Bone marrow (tissue), 2 donors: ENCODE measurements at regions not wholly inside any gene's neighbourhood (a gene's known extent, or its start where the extent isn't known, plus 50 kb on each side); places are given as distances from the start of the nearest gene placed in this dataset.
"Not testable (repeated sequence)": the region's sequence is repeated elsewhere in the genome, so short reads cannot be mapped to it uniquely, and the experiment has no call there.

Experiments
- DNase-seq, 2 donors: peaks; one replicate each; lab custom pipeline; 2025; lab: John Stamatoyannopoulos, UW

GRCh38 chr3:162398554-162398953 is 901.9 kb downstream of the OTOL1 start:
- no peak for DNase-seq

GRCh38 chr3:162400697-162401096 is 904.1 kb downstream of the OTOL1 start:
- DNase-seq = no peak

- DNase-seq = not testable (repeated sequence)
Observed at GRCh38 chr3:162411556-162411955, 914.9 kb downstream of the OTOL1 start.

- DNase-seq = no peak
Observed at GRCh38 chr3:162421721-162422120, 925.1 kb downstream of the OTOL1 start.

GRCh38 chr3:162428192-162428591 is 931.6 kb downstream of the OTOL1 start:
- no peak for DNase-seq

- no peak for DNase-seq
Observed at GRCh38 chr3:162435750-162436149, 939.1 kb downstream of the OTOL1 start.

- DNase-seq = no peak
Observed at GRCh38 chr3:162436826-162437225, 940.2 kb downstream of the OTOL1 start.

GRCh38 chr3:162437480-162437879 is 940.9 kb downstream of the OTOL1 start:
- DNase-seq = no peak

- DNase-seq = no peak
Observed at GRCh38 chr3:162441716-162442115, 945.1 kb downstream of the OTOL1 start.

- DNase-seq = no peak
Observed at GRCh38 chr3:162443376-162443775, 946.8 kb downstream of the OTOL1 start.

- no peak for DNase-seq
Observed at GRCh38 chr3:162468791-162469190, 972.2 kb downstream of the OTOL1 start.

GRCh38 chr3:162487138-162487537 is 990.5 kb downstream of the OTOL1 start:
- DNase-seq = no peak

GRCh38 chr3:162489853-162490252 is 993.2 kb downstream of the OTOL1 start:
- no peak for DNase-seq

- no peak for DNase-seq
Observed at GRCh38 chr3:162491952-162492351, 995.3 kb downstream of the OTOL1 start.

GRCh38 chr3:162492446-162493081 is 996.0 kb downstream of the OTOL1 start:
- DNase-seq = no peak

GRCh38 chr3:162498626-162499025 is 1002.0 kb downstream of the OTOL1 start:
- DNase-seq = no peak

GRCh38 chr3:162507397-162507796 is 1010.8 kb downstream of the OTOL1 start:
- no peak for DNase-seq

- DNase-seq = no peak
Observed at GRCh38 chr3:162512488-162512887, 1015.9 kb downstream of the OTOL1 start.

GRCh38 chr3:162517110-162517509 is 1020.5 kb downstream of the OTOL1 start:
- DNase-seq = no peak

GRCh38 chr3:162521669-162522068 is 1025.1 kb downstream of the OTOL1 start:
- no peak for DNase-seq

- no peak for DNase-seq
Observed at GRCh38 chr3:162525066-162525742, 1028.6 kb downstream of the OTOL1 start.

GRCh38 chr3:162525771-162526170 is 1029.2 kb downstream of the OTOL1 start:
- DNase-seq = no peak

- DNase-seq = no peak
Observed at GRCh38 chr3:162534431-162534830, 1037.8 kb downstream of the OTOL1 start.

GRCh38 chr3:162538491-162538890 is 1041.9 kb downstream of the OTOL1 start:
- DNase-seq = no peak
